ENCODE measurements at regions not wholly inside any gene's neighbourhood (a gene's known extent, or its start where the extent isn't known, plus 50 kb on each side); places are given as distances from the start of the nearest gene placed in this dataset.

- ChIA-PET POLR2A (no interaction called here), CTCF (no interaction called here)
- Mint-ChIP-seq H3K4me1 (ENCODE audit: low read depth) (no peaks in the 10 kb centered on the region), H3K4me3 (no peak overlapping the region), H3K27me3 (no peaks in the 10 kb centered on the region), H3K27ac (no peak overlapping the region), H3K9me3 (no peaks in the 10 kb centered on the region), H3K36me3 (ENCODE audit: low read depth) (no peaks in the 10 kb centered on the region)
- ATAC-seq = no peak
- DNase-seq = no peak
- TF ChIP-seq CTCF (IDR thresholded peaks at IDR 0.05) = no peak
- intact Hi-C loops (cut with micrococcal nuclease) = no loop called here
Observed at GRCh38 chr12:115423546-115423987, 739.6 kb upstream of the TBX3 start.

- intact Hi-C loops (cut with micrococcal nuclease) = no loop called here
- H3K4me3 Mint-ChIP-seq = no peak overlapping the region
- H3K27me3 Mint-ChIP-seq = no peaks in the 10 kb centered on the region
- H3K36me3 Mint-ChIP-seq (ENCODE audit: low read depth) = no peaks in the 10 kb centered on the region
- no peaks in the 10 kb centered on the region for H3K4me1 Mint-ChIP-seq (ENCODE audit: low read depth)
- DNase-seq (no peak), ATAC-seq (no peak)
- ChIA-PET CTCF (no interaction called here), POLR2A (no interaction called here)
- no peak for TF ChIP-seq CTCF (IDR thresholded peaks at IDR 0.05)
- no peak overlapping the region for H3K27ac Mint-ChIP-seq
- no peaks in the 10 kb centered on the region for H3K9me3 Mint-ChIP-seq
Observed at GRCh38 chr12:115422845-115423545, 739.0 kb upstream of the TBX3 start.

GRCh38 chr12:115421796-115422709 is 738.1 kb upstream of the TBX3 start:
- H3K27ac Mint-ChIP-seq = no peak overlapping the region
- H3K4me1 Mint-ChIP-seq (ENCODE audit: low read depth) = no peaks in the 10 kb centered on the region
- ATAC-seq (no peak), DNase-seq (no peak)
- no peak overlapping the region for H3K4me3 Mint-ChIP-seq
- ChIA-PET POLR2A (no interaction called here), CTCF (no interaction called here)
- no peaks in the 10 kb centered on the region for H3K9me3 Mint-ChIP-seq
- H3K36me3 Mint-ChIP-seq (ENCODE audit: low read depth) = no peaks in the 10 kb centered on the region
- H3K27me3 Mint-ChIP-seq = no peaks in the 10 kb centered on the region
- intact Hi-C loops (cut with micrococcal nuclease) = no loop called here
- TF ChIP-seq CTCF (IDR thresholded peaks at IDR 0.05) = no peak

GRCh38 chr12:115421350-115421749 is 737.4 kb upstream of the TBX3 start:
- intact Hi-C loops (cut with micrococcal nuclease) = no loop called here
- no peak overlapping the region for H3K4me3 Mint-ChIP-seq
- no peaks in the 10 kb centered on the region for H3K4me1 Mint-ChIP-seq (ENCODE audit: low read depth)
- no peaks in the 10 kb centered on the region for H3K36me3 Mint-ChIP-seq (ENCODE audit: low read depth)
- no peak overlapping the region for H3K27ac Mint-ChIP-seq
- H3K9me3 Mint-ChIP-seq = peaks cover 2% of the 10 kb centered on the region
- H3K27me3 Mint-ChIP-seq = no peaks in the 10 kb centered on the region
- ATAC-seq = no peak
- ChIA-PET POLR2A (no interaction called here), CTCF (no interaction called here)
- no peak for TF ChIP-seq CTCF (IDR thresholded peaks at IDR 0.05)
- DNase-seq = no peak

- CTCF ChIA-PET = no interaction called here
- Mint-ChIP-seq H3K4me1 (ENCODE audit: low read depth) (no peaks in the 10 kb centered on the region), H3K4me3 (no peak overlapping the region), H3K27me3 (no peaks in the 10 kb centered on the region), H3K9me3 (peaks cover 2% of the 10 kb centered on the region), H3K27ac (no peak overlapping the region), H3K36me3 (ENCODE audit: low read depth) (no peaks in the 10 kb centered on the region)
- intact Hi-C loops (cut with micrococcal nuclease) = no loop called here
- POLR2A ChIA-PET = no interaction called here
- no peak for TF ChIP-seq CTCF (IDR thresholded peaks at IDR 0.05)
- DNase-seq (no peak), ATAC-seq (no peak)
Observed at GRCh38 chr12:115419145-115419646, 735.2 kb upstream of the TBX3 start.

Data from activated CD8-positive, alpha-beta T cell treated with anti-CD3 and anti-CD28 coated beads for 36 hours (primary cell).